Testis (tissue), 2 donors: ENCODE measurements at regions not wholly inside any gene's neighbourhood (a gene's known extent, or its start where the extent isn't known, plus 50 kb on each side); places are given as distances from the start of the nearest gene placed in this dataset.

Source experiments
- DNase-seq: peaks from one replicate; pipeline ENCODE4 v3.0.0-alpha.2; 2019
- H3K27ac ChIP-seq, 2 donors: fragments of 200-600 bp; sonication (generic); one replicate each; pipeline ENCODE4 v1.5.1; 2019
- H3K27me3 ChIP-seq: fragments of 200-600 bp; sonication (generic); one replicate; pipeline ENCODE4 v1.5.1; 2019
- H3K36me3 ChIP-seq: fragments of 200-600 bp; sonication (generic); one replicate; pipeline ENCODE4 v1.5.1; 2017; ENCODE audit warnings: low read depth; ENCODE audit errors: missing control alignments
- H3K4me1 ChIP-seq: fragments of 200-600 bp; sonication (generic); one replicate; pipeline ENCODE4 v1.5.1; 2019
- H3K4me3 ChIP-seq, 2 donors: fragments of 200-600 bp; sonication (generic); one replicate each; pipeline ENCODE4 v1.5.1; 2017 to 2019
- H3K9me3 ChIP-seq: fragments of 200-600 bp; sonication (generic); one replicate; pipeline ENCODE4 v1.5.1; 2017
- CTCF ChIP-seq, 3 experiments: fragments of 450-650 bp in 2 of 3; fragments of 200-600 bp in 1 of 3; sonication (generic) in 1 of 3; IDR thresholded peaks; one replicate each; pipeline ENCODE4 v1.5.1; 2016 to 2019; ENCODE audit warnings: antibody characterized with exemption in 3 of 3, mild to moderate bottlenecking in 2 of 3, moderate library complexity in 1 of 3
- POLR2A ChIP-seq: fragments of 450-650 bp; IDR thresholded peaks from one replicate; pipeline ENCODE4 v1.6.1; 2017; ENCODE audit warnings: antibody characterized with exemption, mild to moderate bottlenecking, moderate library complexity
- WGBS, 2 donors: methylation state at CpG; one replicate each; pipeline ENCODE4 v1.1.5; 2018; 5-methylcytosine and 5-hydroxymethylcytosine counted together
- intact Hi-C: fragments of 100-400 bp; cut with DNase I; formaldehyde crosslinking; loops from one replicate; pipeline ENCODE4 v1.15.1; 2023; ENCODE audit warnings: low total_unique reads

- DNase-seq = no peak
- Histone ChIP-seq H3K4me3 (no peak overlapping the region), H3K27ac (no peak overlapping the region), H3K4me1 (no peaks in the 10 kb centered on the region), H3K36me3 (no peaks in the 10 kb centered on the region), H3K9me3 (no peaks in the 10 kb centered on the region), H3K27me3 (no peaks in the 10 kb centered on the region)
- 59 to 67% methylated on average over 8 of the region's 8 CpGs for WGBS, 2 donors
- intact Hi-C loops = no loop called here
- TF ChIP-seq POLR2A = no peak
Measured at GRCh38 chr16:66223176-66223780, 143.2 kb upstream of the CDH5 start.

GRCh38 chr16:66222756-66223155 is 143.7 kb upstream of the CDH5 start:
- no peak overlapping the region for H3K27ac ChIP-seq
- WGBS, 2 donors = 90 to 91% methylated on average over 1 of the region's 1 CpG
- no peak for DNase-seq
- H3K36me3 ChIP-seq = no peaks in the 10 kb centered on the region
- TF ChIP-seq POLR2A (no peak), CTCF (IDR thresholded peaks at IDR 0.05) (no peak)
- no peaks in the 10 kb centered on the region for H3K27me3 ChIP-seq
- H3K9me3 ChIP-seq = no peaks in the 10 kb centered on the region
- H3K4me3 ChIP-seq = no peak overlapping the region
- no peaks in the 10 kb centered on the region for H3K4me1 ChIP-seq
- intact Hi-C loops = no loop called here

GRCh38 chr16:66220702-66221101 is 145.8 kb upstream of the CDH5 start:
- no peak for TF ChIP-seq CTCF (IDR thresholded peaks at IDR 0.05)
- TF ChIP-seq POLR2A = no peak
- no peak overlapping the region for H3K27ac ChIP-seq
- DNase-seq = no peak
- no peaks in the 10 kb centered on the region for H3K27me3 ChIP-seq
- intact Hi-C loops = no loop called here
- H3K4me3 ChIP-seq = no peak overlapping the region
- WGBS, 2 donors = 74 to 94% methylated on average over 5 to 6 of the region's 6 CpGs
- H3K36me3 ChIP-seq = no peaks in the 10 kb centered on the region
- H3K4me1 ChIP-seq = no peaks in the 10 kb centered on the region
- no peaks in the 10 kb centered on the region for H3K9me3 ChIP-seq

- Histone ChIP-seq H3K27me3 (no peaks in the 10 kb centered on the region), H3K9me3 (no peaks in the 10 kb centered on the region), H3K4me1 (no peaks in the 10 kb centered on the region), H3K4me3 (no peak overlapping the region), H3K36me3 (no peaks in the 10 kb centered on the region), H3K27ac (no peak overlapping the region)
- no peak for DNase-seq
- no peak for TF ChIP-seq POLR2A
- TF ChIP-seq CTCF (IDR thresholded peaks at IDR 0.05) = no peak
- intact Hi-C loops = no loop called here
Measured at GRCh38 chr16:66219491-66219890, 147.0 kb upstream of the CDH5 start.

- H3K4me3 ChIP-seq = no peak overlapping the region
- no peak for DNase-seq
- H3K36me3 ChIP-seq = no peaks in the 10 kb centered on the region
- 73 to 74% methylated on average over 6 of the region's 6 CpGs for WGBS, 2 donors
- TF ChIP-seq CTCF (IDR thresholded peaks at IDR 0.05) = no peak
- no peak for TF ChIP-seq POLR2A
- H3K9me3 ChIP-seq = no peaks in the 10 kb centered on the region
- no peaks in the 10 kb centered on the region for H3K27me3 ChIP-seq
- H3K4me1 ChIP-seq = no peaks in the 10 kb centered on the region
- no peak overlapping the region for H3K27ac ChIP-seq
- intact Hi-C loops = no loop called here
Measured at GRCh38 chr16:66212428-66212827, 154.1 kb upstream of the CDH5 start.
